ENCODE measurements at regions not wholly inside any gene's neighbourhood (a gene's known extent, or its start where the extent isn't known, plus 50 kb on each side); places are given as distances from the start of the nearest gene placed in this dataset.

DNA sequence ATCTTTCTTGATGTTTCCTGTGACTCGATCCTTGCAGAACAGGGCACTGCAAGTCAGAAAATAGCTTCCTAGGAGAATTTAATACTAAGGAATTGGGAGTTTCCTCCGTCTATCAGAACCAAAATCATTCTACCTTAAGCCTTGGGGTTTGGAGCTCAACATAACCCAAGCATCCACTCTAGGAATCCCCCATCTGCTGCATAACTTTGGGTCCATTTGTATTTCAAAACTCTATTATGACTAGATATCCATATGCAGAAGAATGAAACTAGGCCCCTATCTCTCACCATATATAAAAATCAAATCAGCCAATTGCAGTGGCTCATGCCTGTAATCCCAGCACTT lies 61.7 kb upstream of the AKAP13 start:
- Mint-ChIP-seq H3K27ac (peak overlapping the region; percentile 79), H3K36me3 (no peaks in the 10 kb centered on the region)

DNA sequence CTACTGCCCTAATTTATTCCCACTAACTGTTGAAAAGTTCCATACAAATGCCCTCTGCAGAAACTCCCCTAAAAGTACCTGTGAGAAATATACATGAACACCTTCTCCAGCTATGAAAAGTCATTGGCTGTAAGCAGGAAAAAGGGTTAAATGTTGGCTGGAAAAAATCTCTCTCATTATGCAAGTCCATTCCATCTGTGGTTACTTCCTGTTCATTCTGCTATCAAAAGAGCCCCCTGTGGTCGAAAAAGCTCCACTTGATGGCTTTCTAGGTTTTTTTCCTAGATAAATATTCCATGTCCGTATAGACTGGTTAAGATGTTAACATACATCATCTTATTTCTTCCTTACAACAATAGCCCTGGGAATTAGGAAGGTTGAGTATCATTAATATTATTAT lies 56.2 kb upstream of the AKAP13 start:
- Mint-ChIP-seq H3K9me3 (peaks cover 6% of the 10 kb centered on the region), H3K36me3 (no peaks in the 10 kb centered on the region), H3K4me1 (ENCODE audit: unreplicated experiment) (peaks cover 7% of the 10 kb centered on the region), H3K27me3 (no peaks in the 10 kb centered on the region), H3K4me3 (no peak overlapping the region), H3K27ac (no peak overlapping the region)
- DNase-seq (ENCODE audit: extremely low spot score, unreplicated experiment), result no peak
- TF ChIP-seq, protein P1, sequence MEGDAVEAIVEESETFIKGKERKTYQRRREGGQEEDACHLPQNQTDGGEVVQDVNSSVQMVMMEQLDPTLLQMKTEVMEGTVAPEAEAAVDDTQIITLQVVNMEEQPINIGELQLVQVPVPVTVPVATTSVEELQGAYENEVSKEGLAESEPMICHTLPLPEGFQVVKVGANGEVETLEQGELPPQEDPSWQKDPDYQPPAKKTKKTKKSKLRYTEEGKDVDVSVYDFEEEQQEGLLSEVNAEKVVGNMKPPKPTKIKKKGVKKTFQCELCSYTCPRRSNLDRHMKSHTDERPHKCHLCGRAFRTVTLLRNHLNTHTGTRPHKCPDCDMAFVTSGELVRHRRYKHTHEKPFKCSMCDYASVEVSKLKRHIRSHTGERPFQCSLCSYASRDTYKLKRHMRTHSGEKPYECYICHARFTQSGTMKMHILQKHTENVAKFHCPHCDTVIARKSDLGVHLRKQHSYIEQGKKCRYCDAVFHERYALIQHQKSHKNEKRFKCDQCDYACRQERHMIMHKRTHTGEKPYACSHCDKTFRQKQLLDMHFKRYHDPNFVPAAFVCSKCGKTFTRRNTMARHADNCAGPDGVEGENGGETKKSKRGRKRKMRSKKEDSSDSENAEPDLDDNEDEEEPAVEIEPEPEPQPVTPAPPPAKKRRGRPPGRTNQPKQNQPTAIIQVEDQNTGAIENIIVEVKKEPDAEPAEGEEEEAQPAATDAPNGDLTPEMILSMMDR (conservative IDR thresholded peaks at IDR 0.05), result no peak

More for the DNA sequence above, 61.7 kb upstream of the AKAP13 start:
- H3K4me1 Mint-ChIP-seq (ENCODE audit: unreplicated experiment), result peaks cover 15% of the 10 kb centered on the region
- H3K9me3 Mint-ChIP-seq, result peaks cover 6% of the 10 kb centered on the region
- no peaks in the 10 kb centered on the region for H3K27me3 Mint-ChIP-seq
- TF ChIP-seq, protein P1 (conservative IDR thresholded peaks at IDR 0.05), result no peak
- DNase-seq (ENCODE audit: extremely low spot score, unreplicated experiment), result no peak
- H3K4me3 Mint-ChIP-seq, result no peak overlapping the region

DNA sequence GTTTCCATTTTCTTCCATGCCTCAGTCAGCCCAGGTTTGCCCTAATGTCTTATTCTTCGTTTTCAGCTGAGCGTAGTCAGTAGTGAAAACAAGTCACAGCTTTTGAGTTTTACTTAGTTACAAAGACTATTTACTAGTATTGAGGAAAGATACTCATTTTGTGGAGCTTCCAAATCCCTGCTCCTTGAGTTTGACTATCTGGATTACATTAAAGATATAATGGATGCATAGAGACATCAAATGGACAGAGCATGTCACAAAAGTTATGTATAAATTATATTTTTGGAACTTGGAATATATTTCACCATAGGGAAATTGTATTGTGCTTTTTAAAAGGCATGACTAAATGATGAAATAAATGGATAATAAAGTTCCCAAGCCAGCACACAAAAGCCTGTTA lies 54.6 kb upstream of the AKAP13 start:
- DNase-seq (ENCODE audit: extremely low spot score, unreplicated experiment), result no peak
- Mint-ChIP-seq H3K4me1 (ENCODE audit: unreplicated experiment) (peaks cover 20% of the 10 kb centered on the region), H3K27me3 (peaks cover 3% of the 10 kb centered on the region), H3K4me3 (no peak overlapping the region), H3K27ac (no peak overlapping the region), H3K9me3 (peaks cover 6% of the 10 kb centered on the region), H3K36me3 (no peaks in the 10 kb centered on the region)
- TF ChIP-seq, protein P1 (conservative IDR thresholded peaks at IDR 0.05), result no peak

DNA sequence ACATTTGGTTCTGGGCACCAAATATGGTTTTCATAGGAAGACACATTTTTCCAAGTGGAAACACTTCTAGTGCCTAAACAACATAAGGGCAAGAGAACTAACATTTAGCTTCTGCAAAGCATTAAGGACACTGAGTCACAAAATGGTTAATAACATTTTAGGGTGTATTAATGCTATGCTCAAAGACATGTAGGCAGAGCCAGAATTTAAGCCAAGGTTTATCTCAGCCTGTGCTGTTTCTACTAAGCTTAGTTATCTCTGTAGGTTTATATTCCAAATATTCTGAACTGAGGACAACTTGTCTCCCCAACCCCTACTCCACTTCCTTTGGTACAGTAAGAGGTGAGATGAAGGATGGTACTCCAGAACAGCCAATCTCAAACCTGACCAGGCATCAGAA lies 54.1 kb upstream of the AKAP13 start:
- H3K27me3 Mint-ChIP-seq, result peaks cover 3% of the 10 kb centered on the region
- H3K9me3 Mint-ChIP-seq, result peaks cover 6% of the 10 kb centered on the region
- no peak overlapping the region for H3K4me3 Mint-ChIP-seq
- H3K36me3 Mint-ChIP-seq, result no peaks in the 10 kb centered on the region
- H3K4me1 Mint-ChIP-seq (ENCODE audit: unreplicated experiment), result peaks cover 25% of the 10 kb centered on the region
- TF ChIP-seq, protein P1 (conservative IDR thresholded peaks at IDR 0.05), result no peak
- H3K27ac Mint-ChIP-seq, result no peak overlapping the region
- no peak for DNase-seq (ENCODE audit: extremely low spot score, unreplicated experiment)

DNA sequence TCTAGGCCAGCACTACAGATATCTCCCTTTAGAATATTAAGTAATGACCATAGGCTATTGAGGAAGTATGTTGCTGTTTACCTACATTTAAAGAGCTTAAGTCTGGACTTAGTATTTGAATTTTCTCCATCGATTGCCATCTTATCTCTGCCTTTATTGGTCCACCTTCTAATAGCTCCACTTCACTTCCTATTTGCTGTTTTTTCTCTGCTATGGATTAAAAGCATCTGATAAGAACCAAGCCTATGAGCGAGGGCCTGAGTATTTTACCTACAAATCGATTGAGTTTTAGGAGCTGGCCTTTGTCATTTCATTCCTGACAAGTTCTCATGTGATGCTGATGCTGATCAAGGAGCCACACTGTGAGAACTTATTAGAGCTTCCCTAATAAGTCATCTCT lies 52.6 kb upstream of the AKAP13 start:
- H3K27ac Mint-ChIP-seq, result no peak overlapping the region
- no peaks in the 10 kb centered on the region for H3K36me3 Mint-ChIP-seq
- no peak overlapping the region for H3K4me3 Mint-ChIP-seq
- peaks cover 3% of the 10 kb centered on the region for H3K27me3 Mint-ChIP-seq
- H3K4me1 Mint-ChIP-seq (ENCODE audit: unreplicated experiment), result peaks cover 31% of the 10 kb centered on the region
- TF ChIP-seq, protein P1 (conservative IDR thresholded peaks at IDR 0.05), result no peak
- H3K9me3 Mint-ChIP-seq, result peaks cover 6% of the 10 kb centered on the region
- no peak for DNase-seq (ENCODE audit: extremely low spot score, unreplicated experiment)
